ENCODE measurements at regions not wholly inside any gene's neighbourhood (a gene's known extent, or its start where the extent isn't known, plus 50 kb on each side); places are given as distances from the start of the nearest gene placed in this dataset.

DNA sequence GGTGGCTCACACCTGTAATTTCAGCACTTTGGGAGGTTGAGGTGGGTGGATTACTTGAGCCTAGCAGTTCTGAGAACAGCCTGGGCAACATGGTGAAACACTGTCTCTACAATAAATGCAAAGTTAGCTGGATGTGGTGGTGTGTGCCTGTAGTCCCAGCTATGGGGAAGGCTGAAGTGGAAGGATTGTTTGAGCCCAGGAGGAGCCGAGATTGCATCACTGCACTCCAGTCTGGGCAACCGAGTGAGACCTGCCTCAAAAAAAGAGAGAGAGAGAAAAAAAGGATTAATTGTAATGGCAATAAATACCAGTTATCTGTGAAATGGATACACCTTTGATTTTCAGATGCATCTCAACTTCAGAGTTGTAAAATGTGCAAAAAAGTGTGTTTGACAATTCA, 58.8 kb downstream of the SPRY1 start:
- no peak for DNase-seq

DNA sequence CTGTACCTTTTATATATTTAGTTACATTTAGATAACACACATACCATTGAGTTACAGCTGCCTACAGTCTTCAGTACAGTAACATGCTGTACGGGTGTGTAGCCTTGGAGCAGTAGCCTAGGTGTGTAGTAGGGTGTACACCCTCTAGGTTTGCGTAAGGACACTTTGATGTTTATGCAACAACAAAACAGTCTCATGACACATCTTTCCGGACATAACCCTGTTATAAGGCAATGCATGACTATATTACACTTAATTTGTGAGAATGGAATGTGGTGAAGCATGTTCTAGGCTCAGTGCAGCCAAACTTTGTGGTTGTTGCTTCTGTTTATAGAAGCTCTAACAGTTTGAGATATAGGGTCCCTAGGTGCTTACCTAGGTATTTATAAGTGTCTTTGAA, 65.4 kb downstream of the SPRY1 start:
- DNase-seq = no peak

GRCh38 chr4:123463869-123464268, 67.3 kb downstream of the SPRY1 start:
- no peak for DNase-seq

DNA sequence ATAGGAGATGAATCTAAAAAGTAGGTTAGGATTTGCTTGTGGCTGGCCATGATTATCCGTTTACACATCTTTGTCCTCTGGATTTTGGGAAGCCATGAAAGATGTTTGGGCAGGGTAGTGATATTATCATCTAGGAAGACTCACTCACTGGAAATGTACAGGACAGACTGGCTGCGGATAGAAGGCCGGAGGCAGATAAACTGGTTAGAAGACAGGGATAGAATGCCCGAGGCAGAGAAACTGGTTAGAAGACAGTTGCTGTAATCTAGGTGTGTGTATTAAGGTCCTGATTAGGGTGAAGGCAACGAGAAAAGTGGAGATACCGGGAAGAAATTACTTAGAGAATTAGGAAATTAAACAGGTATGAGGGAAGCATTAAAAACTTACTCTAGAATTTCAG, 68.8 kb downstream of the SPRY1 start:
- DNase-seq = no peak

DNA sequence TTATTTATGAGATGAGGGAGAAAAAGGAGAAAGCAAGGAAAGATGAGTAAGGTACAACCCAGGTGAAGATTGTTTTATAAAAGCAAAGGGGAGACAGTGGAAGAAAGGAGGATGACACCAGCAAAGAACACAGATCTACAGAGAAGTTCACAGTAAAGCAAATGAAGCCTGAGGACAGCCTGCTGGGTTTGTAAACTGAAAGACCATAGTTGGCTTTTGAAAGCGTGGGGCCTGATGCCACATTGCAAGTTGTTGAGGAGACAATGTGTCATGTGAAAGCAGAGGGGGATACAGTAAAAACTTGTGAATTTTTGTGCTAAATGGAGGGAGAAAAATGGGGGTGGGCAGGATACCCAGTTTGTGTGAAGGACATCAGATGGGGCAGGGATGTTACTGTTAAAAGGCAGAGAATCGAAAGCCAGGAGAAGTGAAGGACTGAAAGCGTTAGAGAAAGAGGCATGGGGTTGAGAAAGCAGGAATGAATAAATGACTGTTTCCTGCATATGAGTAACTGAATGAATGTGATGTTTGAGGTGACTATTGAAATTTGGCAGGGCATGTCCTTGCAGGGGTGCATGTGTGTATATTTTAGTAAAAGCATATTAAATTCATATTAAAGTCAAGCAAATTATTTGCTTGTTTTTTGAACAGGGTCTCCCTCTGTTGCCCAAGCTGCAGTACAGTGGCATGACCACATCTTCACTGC, 69.6 kb downstream of the SPRY1 start:
- no peak for DNase-seq

DNA sequence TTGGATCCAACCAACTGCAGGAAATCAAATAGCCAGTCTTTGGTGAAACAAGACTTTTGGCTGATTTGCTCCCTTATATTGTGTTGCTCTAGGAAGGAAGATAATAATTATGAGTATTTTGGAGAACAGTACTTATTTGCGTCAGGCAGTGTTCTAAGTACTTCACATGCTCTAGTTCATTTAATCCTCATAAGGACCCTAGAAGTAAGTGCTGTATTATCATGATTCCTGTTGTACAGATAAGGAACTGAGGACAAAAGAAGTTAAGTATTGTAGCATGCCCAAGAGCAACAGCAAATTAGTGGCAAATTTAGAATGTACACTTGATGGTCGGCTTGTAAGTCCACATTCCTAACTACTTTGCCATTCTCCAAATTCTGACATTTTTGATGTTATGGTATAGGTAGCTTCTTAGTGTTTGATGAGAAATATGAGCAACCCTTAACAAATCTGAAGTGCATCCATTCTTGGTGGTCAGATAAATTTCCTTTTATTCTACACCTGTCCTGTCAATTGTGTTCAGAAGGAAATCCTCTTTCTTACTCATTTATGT, 72.0 kb downstream of the SPRY1 start:
- no peak for DNase-seq

DNA sequence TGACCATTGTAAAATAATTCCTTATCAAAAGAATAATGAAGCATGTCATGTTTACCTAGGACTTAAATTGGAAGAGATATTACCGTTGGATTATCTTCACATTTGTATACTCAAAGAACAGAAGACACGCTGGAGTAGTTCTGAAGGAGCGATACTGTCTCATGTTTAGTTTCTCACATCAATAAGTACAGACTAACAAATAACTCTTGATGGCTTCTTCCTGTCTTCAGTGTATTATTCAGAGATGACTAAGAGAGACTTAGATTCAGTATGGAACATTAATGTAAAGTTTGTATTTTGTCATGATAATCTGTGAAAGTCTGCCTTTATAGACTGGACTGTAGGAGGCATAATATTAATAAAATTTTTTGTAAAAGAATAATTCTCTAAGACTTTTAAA, 72.7 kb downstream of the SPRY1 start:
- DNase-seq = no peak

- no peak for DNase-seq
These were observed 73.1 kb downstream of the SPRY1 start for GRCh38 chr4:123469696-123470095.

GRCh38 chr4:123470640-123471039, 74.0 kb downstream of the SPRY1 start:
- DNase-seq = no peak

DNA sequence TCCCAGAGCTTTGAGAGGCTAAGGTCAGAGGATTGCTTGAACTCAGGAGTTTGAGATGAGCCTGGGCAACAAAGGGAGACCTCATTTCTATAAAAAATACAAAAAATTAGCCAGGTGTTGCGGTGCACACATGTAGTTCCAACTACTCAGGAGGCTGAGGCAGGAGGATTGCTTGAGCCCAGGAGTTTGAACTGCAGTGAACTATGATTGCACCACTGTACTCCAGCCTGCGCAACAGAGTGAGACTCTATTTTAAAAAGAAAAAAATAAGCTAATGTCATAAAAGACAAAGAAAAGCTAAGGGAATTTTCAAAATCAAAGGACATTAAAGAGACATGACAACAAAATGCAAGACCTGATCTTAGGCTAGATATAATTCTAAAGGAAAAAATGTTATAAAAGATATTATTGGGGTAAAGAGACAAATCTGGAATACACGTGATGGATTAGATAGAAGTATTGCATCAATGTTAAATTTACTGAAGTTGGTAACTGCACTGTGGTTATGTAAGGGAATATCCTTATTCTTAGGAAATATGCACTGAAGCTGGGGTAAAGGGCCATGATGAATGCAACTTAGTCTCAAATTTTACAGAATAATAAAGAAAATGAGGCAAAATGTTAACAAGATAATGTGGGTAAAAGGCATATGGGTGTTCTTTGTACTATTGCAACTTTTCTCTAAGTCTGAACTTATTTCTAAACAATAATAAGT, 75.2 kb downstream of the SPRY1 start:
- DNase-seq = no peak

DNA sequence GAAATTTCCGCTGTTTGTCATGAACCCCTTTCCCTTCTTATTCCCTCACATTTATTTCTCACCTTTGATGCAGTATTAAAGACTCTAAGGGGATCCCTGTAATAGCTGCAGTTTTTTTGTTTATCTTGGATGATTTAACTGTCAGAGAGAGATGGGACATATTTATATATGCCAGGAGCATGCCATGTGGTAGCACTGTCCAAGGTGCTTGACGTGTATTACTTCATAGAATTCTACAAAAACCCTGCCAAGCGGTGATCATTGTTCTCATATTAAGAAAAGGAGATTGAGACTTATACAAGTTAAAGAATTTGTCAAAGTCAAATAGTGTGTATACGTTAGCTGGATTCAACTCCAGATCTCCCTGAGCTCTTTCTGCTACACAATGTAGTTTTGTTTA, 78.2 kb downstream of the SPRY1 start:
- DNase-seq = no peak

- no peak for DNase-seq
These were observed 79.5 kb downstream of the SPRY1 start for GRCh38 chr4:123476089-123476488.

DNA sequence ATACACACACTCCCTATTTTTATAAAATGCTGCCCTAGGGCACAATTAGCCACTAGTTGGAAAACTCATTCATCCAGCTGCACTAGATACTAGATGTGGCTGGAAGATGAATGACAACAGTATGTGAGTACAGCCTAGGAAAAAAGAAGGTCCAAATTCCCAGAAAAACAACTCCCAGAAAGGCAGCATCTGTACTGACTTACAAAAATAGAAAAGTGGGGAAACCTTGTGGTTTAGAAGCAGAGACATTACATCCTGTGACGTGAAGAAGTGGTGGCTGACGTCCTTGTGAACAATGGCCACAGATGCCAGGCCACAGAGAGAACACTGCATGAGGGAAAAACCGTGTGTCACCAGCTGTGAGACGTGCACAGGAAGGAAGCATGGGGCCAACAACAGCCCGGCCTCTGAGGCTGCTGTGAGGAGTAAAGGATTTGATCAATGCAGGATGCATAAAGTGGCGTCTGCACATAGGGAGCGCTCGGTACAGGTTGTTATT, 81.2 kb downstream of the SPRY1 start:
- peak; percentile 26 to 70 for DNase-seq

DNA sequence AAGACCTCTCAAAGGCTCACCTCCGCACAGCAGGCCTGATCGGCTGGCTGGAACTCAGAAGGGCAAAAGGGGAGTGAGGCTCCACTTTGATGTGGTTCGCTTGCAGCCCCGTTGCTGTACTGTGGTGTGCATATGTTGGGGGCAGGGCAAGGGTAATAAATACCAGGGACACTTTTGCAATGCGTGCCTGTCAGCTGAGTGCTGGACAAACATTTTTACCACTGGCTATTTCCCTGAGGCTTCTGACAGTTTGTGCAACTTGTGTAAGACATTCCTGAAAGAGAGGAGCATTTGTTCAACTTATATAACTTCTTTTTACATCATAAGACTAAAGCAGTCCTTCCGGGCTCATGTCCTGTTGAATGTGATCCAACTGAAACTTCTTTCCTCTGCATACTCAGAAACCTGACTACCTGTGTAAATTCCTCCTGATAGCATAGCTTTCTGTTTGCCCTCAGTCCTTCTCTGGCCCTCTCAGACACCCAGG, 82.3 kb downstream of the SPRY1 start:
- DNase-seq = no peak

GRCh38 chr4:123479944-123480343, 83.3 kb downstream of the SPRY1 start:
- no peak for DNase-seq

- DNase-seq = no peak
These were observed 84.3 kb downstream of the SPRY1 start for GRCh38 chr4:123480706-123481418.

DNA sequence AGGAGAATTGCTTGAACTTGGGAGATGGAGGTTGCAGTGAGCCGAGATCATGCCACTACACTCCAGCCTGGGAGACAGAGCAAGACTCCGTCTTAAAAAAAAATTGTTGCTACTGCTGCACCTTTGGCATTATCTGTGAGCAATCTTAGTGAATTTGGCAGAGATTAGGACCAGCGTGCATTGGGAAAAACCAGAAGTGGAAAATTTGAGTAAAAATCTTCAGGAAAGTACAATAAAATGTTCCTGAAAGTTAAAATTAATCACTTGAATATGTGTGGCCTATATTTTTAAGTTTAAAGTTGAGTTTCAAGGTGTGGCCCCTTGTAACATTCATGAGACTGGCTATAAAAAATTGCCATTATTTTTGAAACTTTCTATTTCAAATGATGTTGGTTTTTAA, 85.1 kb downstream of the SPRY1 start:
- no peak for DNase-seq

DNA sequence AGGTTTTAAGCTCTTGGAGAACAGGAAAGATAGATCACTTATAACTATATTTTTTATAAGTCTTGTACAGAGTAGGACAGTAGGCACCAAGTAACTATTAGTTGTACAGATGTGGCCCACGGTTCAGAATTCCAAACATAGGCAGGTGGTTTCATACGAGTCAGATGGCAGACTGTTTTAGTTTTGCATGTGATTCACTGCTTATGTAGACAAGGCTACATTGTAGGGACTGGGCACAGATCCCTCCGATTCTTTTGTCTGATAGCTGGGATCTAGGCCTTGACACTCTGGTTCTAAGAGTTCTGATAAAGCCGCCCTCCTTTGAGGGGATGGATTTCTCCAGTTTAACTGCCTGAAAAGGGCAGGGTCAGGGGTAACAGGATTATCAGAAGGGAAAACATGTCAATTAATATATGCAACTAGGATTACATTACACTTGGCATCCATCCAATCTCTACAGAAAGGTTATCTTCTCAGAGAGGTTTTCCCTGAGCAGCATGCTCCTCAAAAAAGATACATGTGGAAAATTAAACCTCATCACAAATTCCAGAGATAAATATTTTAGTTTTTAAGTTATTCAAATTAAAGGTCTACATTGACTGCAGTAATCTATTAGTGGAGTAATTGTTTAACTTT, 87.8 kb downstream of the SPRY1 start:
- no peak for DNase-seq

GRCh38 chr4:123485601-123486000, 89.0 kb downstream of the SPRY1 start:
- no peak for DNase-seq

- no peak for DNase-seq
These were observed 92.3 kb downstream of the SPRY1 start for GRCh38 chr4:123488916-123489315.

DNA sequence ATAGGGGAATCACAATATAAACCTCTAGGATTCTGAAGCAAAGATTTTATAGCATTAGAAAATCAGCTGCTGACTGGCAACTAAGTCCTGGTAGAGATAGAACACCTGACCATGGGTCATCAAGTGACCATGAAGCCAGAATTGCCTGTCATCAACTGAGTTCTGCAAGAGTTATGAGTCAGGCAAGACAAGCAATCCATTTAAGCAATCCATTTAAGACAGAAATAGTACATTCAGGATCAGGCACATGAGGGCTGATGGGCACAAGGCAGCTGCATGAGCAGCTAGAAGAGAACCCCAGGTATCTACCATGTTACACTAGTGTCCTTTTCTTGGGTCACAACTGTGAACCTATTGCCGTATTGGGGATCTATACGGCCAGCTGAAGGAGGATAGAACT, 98.9 kb downstream of the SPRY1 start:
- DNase-seq = peak in 1 of 2 donors; percentile 15

DNA sequence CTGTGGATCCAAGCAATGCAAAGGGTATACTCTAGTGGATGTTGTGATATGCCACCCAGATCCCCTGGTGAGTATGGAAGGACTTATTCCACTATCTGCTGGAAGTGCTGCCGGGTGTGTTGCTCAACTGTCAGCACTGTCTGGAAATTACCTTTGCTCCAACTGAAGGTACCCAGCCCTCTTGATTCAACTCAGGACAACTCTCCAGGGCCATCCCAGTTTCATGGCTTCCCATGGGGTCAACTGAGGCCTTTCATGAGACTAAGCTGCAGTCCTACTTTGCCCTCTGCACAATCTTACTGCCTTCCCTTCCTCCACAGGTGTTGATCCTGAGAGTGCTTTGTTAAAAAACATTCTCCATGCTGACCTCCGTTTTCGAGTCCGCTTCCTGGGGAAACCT, 99.8 kb downstream of the SPRY1 start:
- no peak for DNase-seq

DNA sequence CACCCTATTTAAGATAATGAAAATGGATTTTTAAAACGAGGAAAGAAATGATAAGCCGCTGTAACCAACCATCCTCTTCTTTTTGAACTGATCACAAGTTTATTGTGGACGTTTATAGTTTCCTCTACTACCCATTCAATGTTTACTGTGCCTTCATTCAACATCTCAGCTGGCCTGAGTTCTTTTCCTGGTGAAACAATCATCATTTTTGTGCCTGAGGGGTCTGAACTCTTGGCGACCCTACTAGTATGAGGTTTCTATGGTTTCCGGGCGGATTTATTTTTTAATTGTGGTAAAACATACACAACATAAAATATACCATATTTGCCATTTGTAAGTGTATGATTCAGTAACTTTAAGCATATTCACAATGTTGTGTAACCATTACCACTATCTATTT, 100.7 kb downstream of the SPRY1 start:
- DNase-seq = no peak

Data from CD4-positive, alpha-beta T cell treated with Interleukin-4 for 1 hour (primary cell).